ENCODE measurements at regions not wholly inside any gene's neighbourhood (a gene's known extent, or its start where the extent isn't known, plus 50 kb on each side); places are given as distances from the start of the nearest gene placed in this dataset.
"Not testable (repeated sequence)": the region's sequence is repeated elsewhere in the genome, so short reads cannot be mapped to it uniquely, and the experiment has no call there.

DNA sequence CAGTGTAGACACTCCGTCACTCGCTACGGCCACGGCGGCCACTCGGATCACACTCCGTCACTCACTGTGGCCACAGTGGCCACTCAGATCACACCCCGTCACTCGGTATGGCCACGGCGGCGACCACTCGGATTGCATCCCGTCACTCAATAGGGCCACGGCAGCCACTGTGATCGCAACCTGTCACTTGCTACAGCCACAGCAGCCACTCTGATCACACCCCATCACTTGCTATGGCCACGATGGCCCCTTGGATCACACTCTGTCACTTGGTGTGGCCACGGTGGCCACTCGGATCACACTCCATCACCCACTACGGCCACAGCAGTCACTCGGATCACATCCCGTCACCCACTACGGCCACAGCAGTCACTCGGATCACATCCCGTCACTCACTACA lies 175.3 kb downstream of the LAT start:
- not testable (repeated sequence) for DNase-seq (ENCODE audit: low read depth)

DNA sequence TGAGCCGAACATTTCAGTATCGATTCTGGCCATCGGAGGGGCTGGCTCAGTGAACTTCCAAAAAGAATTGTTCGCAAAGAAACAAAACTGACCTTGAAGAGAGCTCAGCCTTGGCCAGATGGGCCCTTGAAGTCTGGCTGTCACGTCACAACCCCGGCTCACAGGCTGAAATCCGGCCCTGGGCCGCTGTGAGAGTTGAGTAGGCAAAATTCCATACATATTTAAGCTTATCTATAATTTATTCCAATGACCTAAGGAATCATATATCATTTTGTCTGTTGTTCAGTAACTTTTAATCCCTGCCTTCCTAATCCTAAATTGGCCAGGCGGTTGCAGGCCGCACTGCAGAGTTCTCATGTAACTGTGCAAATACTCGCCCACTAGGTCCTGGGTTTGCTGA lies 174.8 kb downstream of the LAT start:
- not testable (repeated sequence) for DNase-seq (ENCODE audit: low read depth)

- no peak for DNase-seq (ENCODE audit: low read depth)
Measured at GRCh38 chr16:29158785-29159184, 173.9 kb downstream of the LAT start.

DNA sequence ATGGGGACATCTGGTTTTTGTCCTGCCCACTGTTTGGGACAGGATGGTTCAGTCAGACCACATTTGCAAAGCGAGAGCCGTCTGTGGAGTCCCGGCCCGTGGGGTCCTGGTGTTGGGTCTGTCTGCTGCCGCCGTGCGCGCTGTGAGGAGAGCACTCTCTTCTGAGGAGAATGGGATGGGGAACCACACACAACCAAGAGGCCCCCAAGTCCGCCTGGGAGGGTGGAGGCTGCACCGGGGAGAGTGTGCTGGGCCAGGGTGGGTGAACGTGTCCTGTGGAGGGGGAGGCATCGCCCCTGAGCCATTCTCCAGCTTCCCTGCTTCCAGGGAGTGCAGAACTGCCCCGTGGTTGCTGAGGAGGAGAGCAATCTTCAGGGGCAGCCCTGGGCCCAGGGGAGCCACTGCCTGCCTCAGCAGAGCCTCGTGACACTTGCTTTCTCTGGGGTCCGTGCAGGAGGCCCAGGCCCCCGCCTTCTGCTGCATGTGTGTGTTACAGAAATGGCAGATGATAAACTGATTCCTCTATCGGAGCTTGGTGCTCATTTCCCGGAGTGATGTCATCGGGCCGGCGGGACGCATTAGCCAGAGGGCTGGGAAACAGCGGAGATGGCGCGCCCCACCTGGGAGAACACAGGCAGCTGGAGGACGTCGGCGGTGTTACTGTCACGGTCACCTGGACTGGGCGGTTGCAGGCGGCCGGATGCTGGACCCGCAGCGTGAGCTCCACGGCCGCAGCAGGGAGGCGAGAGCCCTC lies 173.4 kb downstream of the LAT start:
- DNase-seq (ENCODE audit: low read depth) = not testable (repeated sequence)

DNA sequence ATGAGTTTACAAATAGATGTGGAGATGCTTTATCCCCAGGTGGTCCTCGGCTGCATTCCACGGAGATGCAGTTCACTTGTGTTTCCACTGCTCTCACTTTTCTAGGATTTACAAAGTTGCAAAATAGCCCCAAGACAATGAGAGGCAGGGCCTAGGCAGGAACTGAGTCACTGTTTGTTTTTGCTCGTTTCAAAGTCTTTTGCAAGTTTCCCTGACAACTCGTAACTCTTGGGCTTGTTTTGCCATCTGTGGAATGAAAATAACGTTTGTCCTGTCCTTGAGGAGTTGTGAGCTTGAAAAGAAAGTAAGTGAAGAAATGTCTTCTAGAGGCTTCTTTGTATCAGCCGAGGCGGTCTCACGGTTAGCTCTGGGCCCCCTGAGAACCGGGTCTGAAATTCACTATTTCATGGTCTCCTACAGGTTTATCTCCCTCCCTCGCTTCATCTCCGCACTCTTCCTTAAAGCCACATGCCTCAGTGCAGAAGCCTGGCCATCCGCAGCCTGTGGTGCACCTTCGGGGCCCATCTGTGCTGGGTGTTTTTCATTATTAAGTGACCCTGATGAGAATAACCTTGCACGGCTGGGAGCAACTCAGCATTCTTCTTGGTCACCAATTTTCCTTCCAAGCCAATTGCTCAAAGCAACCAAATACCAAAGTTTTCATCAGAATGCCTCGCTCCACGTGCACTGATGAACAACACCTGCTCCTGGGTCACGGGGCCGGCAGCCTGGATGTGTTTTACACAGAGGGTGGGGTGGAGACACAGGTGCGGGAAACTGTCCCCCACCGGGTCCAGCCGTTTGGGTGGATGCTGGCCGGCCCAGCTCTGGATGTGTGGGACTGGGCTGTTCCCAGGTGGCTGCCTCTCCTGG lies 172.4 kb downstream of the LAT start:
- DNase-seq (ENCODE audit: low read depth) = peak; percentile 80

- DNase-seq (ENCODE audit: low read depth) = no peak
Measured at GRCh38 chr16:29156511-29156910, 171.7 kb downstream of the LAT start.

GRCh38 chr16:29155866-29156200 lies 171.0 kb downstream of the LAT start:
- DNase-seq (ENCODE audit: low read depth) = not testable (repeated sequence)

GRCh38 chr16:29155131-29155865 lies 170.4 kb downstream of the LAT start:
- not testable (repeated sequence) for DNase-seq (ENCODE audit: low read depth)

GRCh38 chr16:29154676-29155121 lies 169.8 kb downstream of the LAT start:
- no peak for DNase-seq (ENCODE audit: low read depth)

- no peak for DNase-seq (ENCODE audit: low read depth)
Measured at GRCh38 chr16:29154088-29154487, 169.2 kb downstream of the LAT start.

- DNase-seq (ENCODE audit: low read depth) = not testable (repeated sequence)
Measured at GRCh38 chr16:29153307-29153706, 168.5 kb downstream of the LAT start.

DNA sequence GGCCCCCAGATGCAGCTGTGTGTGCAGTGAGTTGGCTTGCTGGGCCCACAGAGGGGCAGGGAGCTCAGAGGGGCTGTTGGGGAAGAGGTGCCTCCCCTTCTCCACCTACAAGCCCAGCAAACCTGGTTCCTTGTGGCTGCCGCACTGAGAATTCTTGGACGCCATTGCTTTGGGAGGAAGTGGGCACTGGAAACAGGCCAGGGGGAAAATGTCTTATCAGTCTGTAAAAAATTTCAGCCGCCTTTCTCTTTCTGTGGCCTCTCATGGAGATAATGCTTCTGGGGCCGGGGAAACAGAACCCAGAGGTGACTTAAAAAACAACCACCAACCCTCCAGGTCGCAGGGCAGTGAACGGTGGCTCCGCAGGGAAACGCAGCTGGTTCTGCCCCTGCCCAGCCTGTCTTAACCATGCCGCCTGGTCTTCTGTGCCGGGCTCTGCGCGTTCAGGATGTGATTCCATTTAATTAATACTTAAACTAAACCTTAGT lies 167.7 kb downstream of the LAT start:
- DNase-seq (ENCODE audit: low read depth) = peak; percentile 41

- no peak for DNase-seq (ENCODE audit: low read depth)
Measured at GRCh38 chr16:29151317-29151716, 166.5 kb downstream of the LAT start.

- DNase-seq (ENCODE audit: low read depth) = not testable (repeated sequence)
Measured at GRCh38 chr16:29149912-29150311, 165.1 kb downstream of the LAT start.

DNA sequence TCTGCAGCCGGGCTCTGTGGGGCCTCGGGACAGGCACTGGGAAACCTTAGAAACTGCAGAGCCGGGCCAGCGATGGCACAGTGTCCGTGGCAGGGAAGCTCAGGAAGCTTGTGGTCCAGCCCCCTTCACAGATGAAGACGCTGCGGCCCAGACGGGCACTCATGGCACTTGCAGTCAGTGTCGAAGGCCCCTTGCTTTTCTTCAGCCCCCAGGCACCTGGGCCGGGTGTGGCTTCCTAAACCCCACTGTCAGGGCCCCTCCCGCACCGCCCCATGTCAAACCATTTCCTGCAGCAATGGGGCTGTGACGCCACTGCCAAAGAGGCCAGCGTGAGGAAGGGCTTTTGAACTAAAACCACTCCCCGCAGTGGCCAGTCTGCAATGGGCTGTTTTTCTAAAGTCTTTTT lies 164.0 kb downstream of the LAT start:
- DNase-seq (ENCODE audit: low read depth) = no peak

DNA sequence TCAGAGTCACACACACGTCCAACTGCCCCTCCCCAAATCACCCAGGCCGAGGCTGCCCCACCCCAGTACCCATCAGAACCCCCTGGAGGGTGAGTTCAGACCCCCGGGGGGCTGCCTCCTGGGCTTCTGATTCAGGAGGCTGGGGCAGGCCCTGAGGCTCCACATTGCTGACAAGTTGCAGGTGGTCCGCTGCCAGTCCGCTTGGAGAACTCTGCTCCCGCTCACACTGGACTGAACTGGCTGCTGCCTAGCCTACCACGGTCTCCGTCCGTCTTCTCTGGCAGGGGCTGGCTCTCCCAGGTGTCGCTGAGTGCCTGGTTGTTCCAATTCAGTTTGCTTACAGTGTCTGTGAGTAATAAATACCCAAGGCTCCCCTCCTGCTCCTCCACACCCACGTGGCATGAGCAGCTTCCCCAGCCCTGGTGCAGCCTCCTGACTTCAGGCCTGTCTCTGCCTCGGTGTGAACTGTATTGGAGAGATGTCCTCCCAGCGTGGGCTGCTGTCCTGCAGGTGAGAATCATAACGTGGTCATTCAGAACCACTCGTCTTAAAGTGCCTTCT lies 163.4 kb downstream of the LAT start:
- DNase-seq (ENCODE audit: low read depth) = no peak

DNA sequence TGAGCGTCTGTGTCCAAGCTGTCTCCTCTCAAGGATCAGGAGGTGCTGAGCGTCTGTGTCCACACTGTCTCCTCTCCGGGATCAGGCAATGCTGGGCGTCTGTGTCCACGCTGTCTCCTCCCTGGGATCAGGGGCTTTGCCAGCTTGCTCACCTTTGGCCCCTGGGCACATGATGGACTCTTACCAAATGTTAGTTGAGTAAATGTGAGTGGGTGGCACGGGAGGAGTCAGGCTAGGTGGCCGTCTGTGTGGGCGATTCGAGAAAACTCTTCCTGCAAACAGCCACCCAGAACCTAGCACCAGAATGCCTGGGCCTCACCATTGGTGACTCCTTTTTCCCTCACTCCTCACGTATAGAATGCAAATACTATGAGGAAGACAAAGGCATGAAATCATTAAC lies 162.9 kb downstream of the LAT start:
- not testable (repeated sequence) for DNase-seq (ENCODE audit: low read depth)

- DNase-seq (ENCODE audit: low read depth) = not testable (repeated sequence)
Measured at GRCh38 chr16:29146808-29147643, 162.2 kb downstream of the LAT start.

GRCh38 chr16:29146266-29146665 lies 161.4 kb downstream of the LAT start:
- DNase-seq (ENCODE audit: low read depth) = no peak

DNA sequence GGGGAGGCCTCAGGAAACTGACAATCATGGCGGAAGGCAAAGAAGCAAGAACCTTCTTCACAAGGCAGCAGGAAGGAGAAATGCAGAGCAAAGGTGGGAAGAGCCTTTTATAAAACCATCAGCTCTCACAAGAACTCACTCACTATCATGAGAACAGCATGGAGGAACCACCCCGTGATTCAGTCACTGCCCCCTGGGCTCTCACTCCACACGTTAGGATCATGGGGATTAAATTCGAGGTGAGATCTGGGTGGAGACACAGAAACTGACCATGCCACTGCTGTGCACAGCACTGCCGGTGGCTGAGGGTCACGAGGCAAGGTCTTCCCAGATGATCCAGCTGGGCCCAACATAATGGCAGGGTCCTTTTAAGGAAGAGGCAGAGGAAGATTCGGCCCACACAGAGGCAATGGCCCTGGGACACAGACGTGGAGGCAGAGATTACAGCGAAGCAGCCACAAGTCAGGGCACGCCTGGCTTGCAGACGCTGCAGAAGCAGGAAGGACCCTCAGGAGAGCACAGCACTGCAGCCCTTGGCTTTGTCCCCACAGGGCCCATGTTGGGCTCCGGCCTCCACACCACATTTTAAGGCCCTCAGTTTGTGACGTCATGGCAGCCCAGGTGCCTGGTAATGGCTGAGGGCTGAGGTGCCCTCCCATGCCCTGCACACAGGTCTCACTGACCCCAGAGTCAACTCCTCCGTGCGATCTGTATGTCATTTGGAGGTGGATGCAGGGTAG lies 160.8 kb downstream of the LAT start:
- not testable (repeated sequence) for DNase-seq (ENCODE audit: low read depth)

Measured in Daoy (cell line).